GM04504 (cell line): ENCODE measurements at regions not wholly inside any gene's neighbourhood (a gene's known extent, or its start where the extent isn't known, plus 50 kb on each side); places are given as distances from the start of the nearest gene placed in this dataset.
"Not testable (repeated sequence)": the region's sequence is repeated elsewhere in the genome, so short reads cannot be mapped to it uniquely, and the experiment has no call there.

Experiments used
- DNase-seq: peaks from one replicate; pipeline ENCODE4 v3.0.0-alpha.2; 2012; ENCODE audit warnings: low read depth

- DNase-seq, result not testable (repeated sequence)
Observed at GRCh38 chr3:168779970-168780645, 684.4 kb upstream of the GOLIM4 start.

DNA sequence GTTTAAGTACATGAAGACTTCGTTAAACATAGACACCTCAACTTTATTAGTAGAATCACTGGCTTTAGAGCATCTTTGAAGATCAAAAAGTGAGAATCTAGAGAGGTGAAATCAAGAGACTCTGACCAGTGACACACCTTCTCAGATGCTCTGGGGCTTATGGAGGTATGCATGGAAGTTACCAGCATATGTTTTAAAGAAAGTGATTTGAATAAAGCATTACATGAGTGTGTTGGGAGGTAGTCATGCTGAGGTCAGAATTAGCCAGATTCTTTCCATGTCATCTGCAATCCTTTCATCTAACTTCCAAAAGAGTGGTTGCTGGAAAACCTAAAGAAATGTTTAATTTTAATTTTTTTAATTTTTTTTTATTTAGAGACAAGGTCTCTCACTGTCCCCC lies 658.0 kb upstream of the GOLIM4 start:
- DNase-seq, result no peak

DNA sequence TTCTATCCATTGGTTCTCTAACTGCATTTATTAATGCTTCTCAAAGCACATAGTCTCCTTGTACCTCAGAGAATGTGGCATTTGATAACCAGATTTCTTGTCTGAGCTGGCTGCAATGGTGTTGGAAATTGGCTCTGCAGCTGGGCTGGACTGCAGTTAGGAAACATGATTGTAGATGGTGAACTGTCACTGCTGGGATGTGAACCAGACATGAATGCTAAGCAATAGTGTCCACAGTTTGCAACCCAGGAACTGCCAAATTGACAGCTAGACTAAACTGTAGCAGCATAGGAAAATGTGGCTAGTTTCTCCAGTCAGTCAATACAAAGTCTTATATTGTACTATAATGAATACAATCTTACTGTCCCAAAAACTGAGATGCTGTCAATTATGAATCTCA lies 656.6 kb upstream of the GOLIM4 start:
- DNase-seq, result no peak

- no peak for DNase-seq
Observed at GRCh38 chr3:168747697-168748096, 652.0 kb upstream of the GOLIM4 start.

DNA sequence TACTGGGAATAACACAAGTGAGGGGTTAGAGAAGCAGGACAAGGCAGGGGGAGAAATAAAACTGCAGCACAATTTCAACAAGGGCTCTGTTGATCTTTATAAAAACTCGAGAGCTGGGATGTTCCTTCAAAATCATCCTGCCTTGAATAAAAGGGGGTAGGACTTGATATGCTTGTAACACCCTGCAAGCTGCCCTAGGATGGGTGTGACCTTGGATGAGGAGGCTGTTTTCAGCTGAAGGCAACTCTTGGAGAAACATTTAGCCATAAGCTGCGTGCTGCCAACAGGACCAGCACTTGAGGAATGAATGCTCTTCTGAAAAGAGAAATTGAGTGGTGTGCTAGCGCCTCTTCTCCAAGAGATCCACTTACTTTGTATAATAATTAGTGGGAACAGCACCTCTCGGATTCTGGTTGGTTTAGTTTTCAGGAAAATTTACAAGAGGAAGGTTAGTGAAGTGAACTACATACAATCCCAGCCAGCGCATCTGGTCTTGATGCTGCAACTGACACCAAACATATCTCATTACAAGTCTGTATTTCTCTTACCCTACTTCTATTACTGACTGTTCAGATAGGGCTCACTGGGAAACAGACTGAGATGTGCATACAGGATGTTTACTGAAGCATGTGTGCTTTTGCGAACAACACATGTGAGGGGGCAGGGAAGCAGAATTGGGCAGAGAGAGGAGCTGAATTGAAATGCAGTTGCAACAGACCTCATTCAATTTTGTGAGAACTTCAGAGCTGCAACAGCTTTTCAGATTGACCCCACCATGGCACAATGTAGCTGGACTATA lies 643.0 kb upstream of the GOLIM4 start:
- no peak for DNase-seq

DNA sequence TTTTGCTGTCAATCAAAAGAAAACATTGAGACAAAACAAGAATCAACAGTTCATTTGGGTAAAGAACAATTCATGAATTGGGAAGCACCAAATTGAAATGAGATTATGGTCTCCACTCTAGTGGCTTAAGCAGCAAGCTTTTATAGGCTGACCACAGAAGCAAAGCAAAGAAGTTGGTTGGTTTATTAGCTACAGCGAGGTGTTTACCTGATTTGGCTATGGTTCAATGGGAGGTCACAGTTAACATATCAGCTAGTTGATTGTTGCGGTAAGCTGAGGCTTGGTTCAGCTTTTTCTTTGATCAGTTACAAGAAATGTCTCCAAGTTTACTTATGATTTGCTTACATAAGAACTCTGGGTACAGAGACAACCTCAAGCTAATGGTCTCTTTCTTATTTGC lies 640.5 kb upstream of the GOLIM4 start:
- no peak for DNase-seq

DNA sequence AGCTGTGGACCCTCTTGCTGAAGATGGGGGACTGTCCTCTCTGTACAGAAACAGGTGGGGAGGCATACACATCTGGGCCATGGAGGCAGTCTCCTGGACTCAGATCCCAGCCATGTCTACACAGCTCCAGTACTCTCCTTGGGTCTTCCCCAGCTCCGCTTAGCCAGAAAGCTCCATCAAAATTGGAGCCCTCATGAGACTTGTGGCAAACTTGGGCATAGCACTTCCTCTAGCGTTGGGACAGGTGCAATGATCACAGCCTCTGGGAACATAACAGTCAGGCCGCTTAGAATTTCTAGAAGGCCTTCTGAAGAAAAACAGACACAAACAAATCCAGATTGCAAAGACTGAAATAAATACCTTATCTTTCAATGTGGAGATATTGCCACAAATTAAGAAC lies 634.3 kb upstream of the GOLIM4 start:
- DNase-seq, result no peak

- no peak for DNase-seq
Observed at GRCh38 chr3:168722091-168722490, 626.4 kb upstream of the GOLIM4 start.

GRCh38 chr3:168714609-168715240 lies 619.0 kb upstream of the GOLIM4 start:
- no peak for DNase-seq

GRCh38 chr3:168709073-168709472 lies 613.3 kb upstream of the GOLIM4 start:
- no peak for DNase-seq

DNA sequence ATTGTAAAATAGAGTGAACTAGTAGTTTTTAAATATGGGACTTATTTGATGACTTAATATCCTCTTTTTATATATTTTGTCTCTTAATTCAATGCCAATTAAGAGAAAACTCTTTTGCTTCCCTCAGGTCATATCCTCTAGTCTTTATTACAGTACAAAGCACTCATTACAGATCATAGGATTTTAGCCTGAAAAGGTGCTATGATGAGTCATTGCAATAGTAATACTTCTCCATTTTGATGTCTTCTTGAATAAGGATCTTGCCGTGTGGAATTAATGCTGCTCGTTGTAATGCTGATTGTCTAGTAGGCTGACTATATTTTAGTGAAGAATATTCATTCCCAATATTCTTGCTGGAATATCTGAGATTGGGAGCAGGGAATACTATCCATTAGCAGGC lies 612.2 kb upstream of the GOLIM4 start:
- no peak for DNase-seq

DNA sequence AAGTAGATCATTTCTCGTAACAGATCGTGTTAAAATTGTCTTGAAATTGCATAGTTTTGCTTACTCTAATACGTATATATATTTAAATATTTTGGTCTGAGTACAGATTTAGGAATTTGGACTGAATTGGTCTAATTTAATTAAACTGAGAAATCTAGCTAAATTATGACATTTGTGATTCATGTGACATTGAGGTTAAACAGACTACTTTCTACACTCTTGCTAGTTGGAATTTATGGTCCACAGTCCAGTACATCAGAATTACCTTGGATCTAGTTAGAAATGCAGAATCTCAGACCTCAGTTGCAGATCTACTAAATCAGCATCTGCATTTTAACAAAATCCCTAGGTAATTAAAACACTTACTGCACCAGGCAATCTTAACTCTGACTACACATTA lies 609.7 kb upstream of the GOLIM4 start:
- DNase-seq, result no peak

- DNase-seq, result no peak
Observed at GRCh38 chr3:168696051-168696450, 600.3 kb upstream of the GOLIM4 start.

DNA sequence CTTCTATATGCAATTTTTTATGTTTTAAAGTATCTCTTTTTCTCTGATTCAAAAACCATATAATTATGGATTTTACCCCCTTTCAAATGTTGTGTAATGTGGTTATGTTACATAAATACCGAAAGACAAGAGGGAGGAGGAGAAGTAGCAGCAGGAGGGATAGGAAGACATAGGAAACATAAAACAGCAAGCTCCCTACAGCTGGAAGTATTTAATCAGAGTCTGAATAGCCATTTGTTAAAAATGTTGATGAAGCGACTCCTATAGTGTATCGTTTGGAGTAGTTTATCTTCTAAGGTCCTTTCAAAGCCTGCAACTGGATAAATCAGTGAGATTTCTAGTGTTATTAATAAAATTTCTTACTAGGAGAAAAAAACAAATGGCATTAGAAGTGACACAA lies 598.1 kb upstream of the GOLIM4 start:
- no peak for DNase-seq

GRCh38 chr3:168688267-168688666 lies 592.5 kb upstream of the GOLIM4 start:
- DNase-seq, result no peak

- DNase-seq, result no peak
Observed at GRCh38 chr3:168684519-168684918, 588.8 kb upstream of the GOLIM4 start.

- no peak for DNase-seq
Observed at GRCh38 chr3:168678730-168679129, 583.0 kb upstream of the GOLIM4 start.

- no peak for DNase-seq
Observed at GRCh38 chr3:168671091-168671490, 575.4 kb upstream of the GOLIM4 start.

DNA sequence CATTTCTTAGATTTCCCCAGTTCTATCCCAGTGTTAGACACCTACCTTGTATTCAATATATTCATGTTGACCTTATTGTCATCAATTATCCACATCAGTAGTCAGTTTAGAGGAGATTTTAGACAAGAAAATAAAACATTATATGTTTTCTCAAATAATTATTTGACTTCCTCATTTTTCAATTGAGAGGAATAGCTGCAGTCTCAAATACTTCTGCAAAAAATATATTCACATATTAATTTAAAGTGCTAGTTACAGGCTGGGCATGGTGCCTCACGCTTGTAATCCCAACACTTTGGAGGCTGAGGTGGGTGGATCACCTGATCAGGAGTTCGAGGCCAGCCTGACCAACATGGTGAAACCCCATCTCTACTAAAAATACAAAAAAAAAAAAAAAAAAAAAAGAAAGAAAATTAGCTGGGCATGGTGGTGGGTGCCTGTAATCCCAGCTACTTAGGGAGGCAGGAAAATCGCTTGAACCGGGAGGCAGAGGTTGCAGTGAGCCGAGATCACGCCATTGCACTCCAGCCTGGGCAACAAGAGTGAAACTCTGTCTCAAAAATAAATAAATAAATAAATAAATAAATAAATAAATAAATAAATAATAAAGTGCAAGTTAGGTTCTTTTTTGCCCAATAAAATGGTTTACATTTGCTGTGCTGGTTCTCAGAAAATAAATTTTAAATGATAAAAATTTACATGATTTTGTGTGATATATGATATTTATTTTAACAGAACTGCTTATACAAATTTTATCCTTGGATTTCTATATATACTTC lies 565.3 kb upstream of the GOLIM4 start:
- not testable (repeated sequence) for DNase-seq

DNA sequence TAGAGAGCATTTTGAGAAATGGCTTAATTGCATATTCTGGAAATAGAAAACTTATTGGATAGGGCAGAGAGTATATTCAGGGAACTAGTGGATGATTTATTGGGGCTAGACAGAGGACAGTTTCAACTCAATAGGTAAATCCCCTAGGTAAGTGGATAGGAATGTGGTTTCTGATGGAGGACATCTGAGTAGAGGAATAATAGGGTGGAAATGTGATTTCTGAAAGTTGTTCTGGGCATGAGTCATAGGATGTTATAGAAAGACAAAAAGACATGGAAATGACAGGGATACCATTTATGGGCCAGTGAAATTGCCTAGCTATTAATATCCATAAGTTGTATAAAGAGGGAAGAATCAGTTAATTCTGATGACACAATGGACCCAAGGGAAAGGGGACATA lies 563.3 kb upstream of the GOLIM4 start:
- no peak for DNase-seq

DNA sequence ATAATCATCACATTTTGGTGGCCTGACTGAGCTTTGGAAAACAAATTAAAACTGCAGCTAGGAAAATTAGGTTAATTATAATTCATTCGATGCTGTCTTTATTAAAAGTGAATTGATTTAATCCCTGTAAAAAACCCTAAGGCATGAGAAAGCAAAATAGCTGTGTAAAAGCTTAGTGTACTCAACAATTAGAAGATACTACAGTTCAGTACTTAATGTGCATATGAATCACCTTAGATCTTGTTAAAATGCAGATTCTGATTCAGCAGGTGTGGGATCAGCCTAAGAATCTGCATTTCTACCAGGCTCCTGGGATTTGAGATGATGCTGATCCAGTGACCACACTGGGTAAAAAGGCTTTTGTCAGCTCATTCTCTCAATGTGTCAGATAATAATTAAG lies 559.9 kb upstream of the GOLIM4 start:
- no peak for DNase-seq

GRCh38 chr3:168654700-168655099 lies 559.0 kb upstream of the GOLIM4 start:
- no peak for DNase-seq

DNA sequence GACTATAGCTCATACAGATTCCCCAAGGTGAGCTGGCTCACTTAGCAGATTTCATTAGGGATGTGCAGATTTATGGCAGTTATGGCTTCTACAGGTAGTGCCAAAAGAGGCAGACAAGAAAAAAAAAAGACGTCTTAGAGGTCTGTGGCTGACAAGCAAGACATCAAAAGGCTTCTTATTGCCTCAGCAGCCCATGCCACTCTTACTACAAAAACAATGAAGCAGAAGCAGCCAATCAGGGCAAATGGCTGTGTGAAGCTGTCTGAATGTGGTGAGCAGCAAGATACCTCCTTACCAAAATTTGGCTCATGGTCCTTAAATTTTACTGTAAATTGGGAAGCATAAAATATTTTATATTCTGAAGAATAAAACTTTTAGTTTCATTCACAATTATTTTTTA lies 557.5 kb upstream of the GOLIM4 start:
- no peak for DNase-seq
